H1 (cell line): ENCODE measurements at regions not wholly inside any gene's neighbourhood (a gene's known extent, or its start where the extent isn't known, plus 50 kb on each side); places are given as distances from the start of the nearest gene placed in this dataset.

Experiments
- ATF3 ChIP-seq: IDR thresholded peaks from 2 replicates; pipeline ENCODE4 v1.6.1; 2011; ENCODE audit warnings: low read depth, mild to moderate bottlenecking, low read length; ENCODE audit not compliant: insufficient read depth
- POLR2AphosphoS5 ChIP-seq: IDR thresholded peaks from 2 replicates; pipeline ENCODE4 v1.6.1; 2011; ENCODE audit warnings: low read depth, low read length
- TF ChIP-seq, protein P1 (sequence below), 3 experiments: IDR thresholded peaks; 1 replicate in 2 of 3; 2 replicates in 1 of 3; pipeline versions ENCODE4 v1.5.1 to v1.6.1; 2011; ENCODE audit warnings: low read length in 3 of 3, mild to moderate bottlenecking in 3 of 3, inconsistent platforms in 2 of 3, low read depth in 1 of 3, moderate library complexity in 1 of 3; ENCODE audit not compliant: insufficient read depth in 1 of 3; ENCODE audit errors: control extremely low read depth in 1 of 3

- no peak for TF ChIP-seq POLR2AphosphoS5
- TF ChIP-seq, protein P1, sequence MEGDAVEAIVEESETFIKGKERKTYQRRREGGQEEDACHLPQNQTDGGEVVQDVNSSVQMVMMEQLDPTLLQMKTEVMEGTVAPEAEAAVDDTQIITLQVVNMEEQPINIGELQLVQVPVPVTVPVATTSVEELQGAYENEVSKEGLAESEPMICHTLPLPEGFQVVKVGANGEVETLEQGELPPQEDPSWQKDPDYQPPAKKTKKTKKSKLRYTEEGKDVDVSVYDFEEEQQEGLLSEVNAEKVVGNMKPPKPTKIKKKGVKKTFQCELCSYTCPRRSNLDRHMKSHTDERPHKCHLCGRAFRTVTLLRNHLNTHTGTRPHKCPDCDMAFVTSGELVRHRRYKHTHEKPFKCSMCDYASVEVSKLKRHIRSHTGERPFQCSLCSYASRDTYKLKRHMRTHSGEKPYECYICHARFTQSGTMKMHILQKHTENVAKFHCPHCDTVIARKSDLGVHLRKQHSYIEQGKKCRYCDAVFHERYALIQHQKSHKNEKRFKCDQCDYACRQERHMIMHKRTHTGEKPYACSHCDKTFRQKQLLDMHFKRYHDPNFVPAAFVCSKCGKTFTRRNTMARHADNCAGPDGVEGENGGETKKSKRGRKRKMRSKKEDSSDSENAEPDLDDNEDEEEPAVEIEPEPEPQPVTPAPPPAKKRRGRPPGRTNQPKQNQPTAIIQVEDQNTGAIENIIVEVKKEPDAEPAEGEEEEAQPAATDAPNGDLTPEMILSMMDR (IDR thresholded peaks at IDR 0.05; ENCODE audit: control extremely low read depth in 1 of 3, insufficient read depth in 1 of 3, low read depth in 1 of 3, low read length in 3 of 3) = no peak
- no peak for TF ChIP-seq ATF3
Observed at GRCh38 chr6:28711325-28711724, 185.6 kb downstream of the GPX5 start.
